HG02884 (cell line): ENCODE measurements at regions not wholly inside any gene's neighbourhood (a gene's known extent, or its start where the extent isn't known, plus 50 kb on each side); places are given as distances from the start of the nearest gene placed in this dataset.
"Not testable (repeated sequence)": the region's sequence is repeated elsewhere in the genome, so short reads cannot be mapped to it uniquely, and the experiment has no call there.

Source experiments
- ATAC-seq: cut with Tn5 transposase; IDR thresholded peaks from one replicate; pipeline ENCODE4 v1.9.1; 2021; ENCODE audit warnings: mild to moderate bottlenecking, moderate library complexity; ENCODE audit not compliant: unreplicated experiment

DNA sequence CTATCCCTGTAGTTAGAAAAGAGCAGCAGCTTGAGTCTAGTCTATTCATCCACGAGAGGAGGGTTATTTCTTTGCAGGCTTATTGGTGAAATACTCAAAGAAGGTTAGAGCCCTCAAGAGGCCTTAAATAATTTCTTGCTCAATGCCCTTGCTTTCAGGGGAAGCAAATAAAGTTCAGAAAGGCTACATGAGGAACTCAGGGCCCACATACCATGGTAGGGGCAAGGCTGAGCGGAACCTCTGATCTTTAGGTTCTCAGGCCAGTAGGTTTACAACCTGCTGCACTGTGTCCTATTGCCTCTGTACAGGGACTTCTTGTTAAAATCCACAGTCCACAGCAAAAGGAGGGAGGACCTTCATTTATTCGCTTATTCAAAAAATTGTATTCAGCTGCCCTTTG lies 101.7 kb downstream of the ADAMTS15 start:
- ATAC-seq = no peak

DNA sequence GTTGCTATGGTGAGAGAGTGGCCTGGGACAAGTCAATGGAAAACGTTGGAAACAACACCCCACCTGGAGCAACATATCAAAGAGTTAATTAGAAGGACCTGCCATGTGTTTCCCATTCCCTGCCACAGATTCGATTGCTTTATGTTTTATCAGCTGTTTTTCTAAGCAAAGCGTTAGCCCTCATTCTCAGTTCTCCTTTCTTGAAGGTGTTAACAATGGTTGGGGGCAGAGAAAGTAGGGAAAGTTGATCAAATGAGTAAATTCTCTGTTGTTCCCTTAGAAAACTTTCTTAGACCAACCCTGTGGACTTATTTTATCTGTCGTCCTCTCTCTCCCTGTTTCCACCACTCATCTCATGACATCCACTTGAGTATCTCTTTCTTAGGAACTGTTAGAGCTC lies 102.5 kb downstream of the ADAMTS15 start:
- ATAC-seq = no peak

DNA sequence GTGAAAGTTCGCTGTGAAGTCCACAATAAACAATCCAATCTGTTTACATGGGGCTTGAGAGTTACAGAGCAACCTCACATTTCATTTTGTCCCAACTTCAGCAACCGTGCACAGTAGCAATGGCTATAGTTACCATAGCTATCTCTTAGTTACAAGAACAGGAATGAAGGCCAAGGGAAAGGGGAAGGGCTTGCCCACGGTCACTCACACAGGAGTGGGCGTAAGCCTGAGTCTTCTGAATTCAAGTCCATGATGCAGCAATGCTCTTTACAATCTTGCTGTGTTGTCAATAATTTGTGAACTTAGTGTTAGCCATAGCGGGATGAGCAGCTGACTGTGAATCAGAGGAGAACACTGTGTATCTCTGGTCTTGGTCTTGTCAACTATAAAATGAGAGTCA lies 102.9 kb downstream of the ADAMTS15 start:
- ATAC-seq = no peak

DNA sequence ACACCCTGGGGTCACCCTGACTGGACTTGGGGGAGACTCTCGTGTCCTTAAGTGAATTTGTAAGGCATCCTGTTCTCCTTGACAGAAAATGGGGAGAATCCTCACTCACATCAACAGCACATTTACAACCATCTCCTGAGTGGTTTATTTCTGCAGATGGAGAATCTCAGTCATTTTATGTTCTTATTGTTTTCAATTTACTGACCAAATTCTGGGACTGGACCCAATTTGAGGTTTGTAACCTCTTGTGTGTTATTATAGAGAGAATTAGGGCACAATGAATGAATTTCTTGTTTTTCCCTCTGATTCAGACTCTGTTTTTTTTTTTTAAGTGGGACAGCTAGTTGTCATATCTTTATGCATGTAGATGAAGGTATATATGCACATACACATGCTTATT lies 104.9 kb downstream of the ADAMTS15 start:
- no peak for ATAC-seq

DNA sequence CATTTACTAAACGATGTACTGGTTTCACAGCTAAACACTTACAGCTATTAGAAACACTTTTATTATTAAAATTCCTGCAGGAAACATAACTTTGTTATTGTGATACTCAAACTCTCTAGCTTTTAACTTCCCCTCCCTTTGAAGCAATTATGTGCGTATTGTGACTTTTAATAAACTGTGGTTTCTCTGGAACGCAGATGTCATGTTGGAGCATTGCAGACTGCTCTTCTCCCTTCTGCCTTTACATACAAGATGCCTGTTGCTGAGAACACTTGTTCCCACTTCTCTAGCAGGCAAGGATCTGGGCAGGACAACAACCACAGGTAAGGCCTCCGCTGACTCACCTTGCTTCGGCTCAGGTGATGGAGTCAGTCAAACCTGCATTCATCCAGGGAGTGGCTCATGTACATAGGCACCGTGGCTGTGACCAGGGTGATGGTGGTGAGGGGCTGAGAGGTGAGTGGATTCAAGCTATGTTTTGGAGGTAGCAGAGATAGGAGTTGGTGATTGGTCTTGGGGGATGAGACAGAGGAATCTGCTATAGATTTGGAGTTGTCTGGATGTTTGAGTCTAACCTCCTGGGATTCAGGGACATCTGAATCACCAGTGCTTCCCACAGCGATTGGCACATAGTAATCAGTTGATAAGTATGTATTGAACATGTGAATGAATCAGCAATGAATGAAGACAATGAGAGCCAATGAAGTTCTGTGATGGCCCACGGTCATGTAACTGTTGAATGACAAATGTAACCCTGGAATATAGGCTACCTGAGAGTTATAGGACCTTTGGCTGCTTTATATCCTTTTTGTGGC lies 106.0 kb downstream of the ADAMTS15 start:
- no peak for ATAC-seq

DNA sequence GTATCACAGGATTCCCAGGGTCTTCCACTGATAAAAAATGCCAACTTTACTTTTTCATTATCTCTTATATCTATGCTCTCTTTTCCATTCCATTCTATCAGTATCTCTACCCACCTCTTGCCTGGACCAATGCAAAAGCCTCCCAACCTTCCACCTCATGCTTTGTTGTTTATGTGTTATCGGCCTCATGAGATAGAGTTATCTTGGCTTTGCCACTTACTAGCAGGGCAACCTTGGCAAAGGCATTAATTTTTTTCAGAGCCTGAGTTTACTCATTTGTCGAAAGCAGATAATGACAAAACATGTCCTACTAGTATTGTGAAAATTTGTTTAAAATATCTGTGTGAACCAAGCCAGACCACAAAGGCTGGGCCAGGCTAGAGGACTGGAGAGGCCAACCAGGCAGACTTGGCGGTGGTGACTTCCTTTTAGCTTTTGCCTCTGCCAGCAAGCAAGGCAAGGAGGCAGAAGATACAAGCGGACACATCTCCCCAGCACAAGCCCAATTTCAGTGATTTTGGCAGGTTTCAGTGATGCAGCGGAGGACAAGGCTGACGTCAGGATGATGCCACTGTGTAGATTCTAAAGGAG lies 106.9 kb downstream of the ADAMTS15 start:
- ATAC-seq = no peak

DNA sequence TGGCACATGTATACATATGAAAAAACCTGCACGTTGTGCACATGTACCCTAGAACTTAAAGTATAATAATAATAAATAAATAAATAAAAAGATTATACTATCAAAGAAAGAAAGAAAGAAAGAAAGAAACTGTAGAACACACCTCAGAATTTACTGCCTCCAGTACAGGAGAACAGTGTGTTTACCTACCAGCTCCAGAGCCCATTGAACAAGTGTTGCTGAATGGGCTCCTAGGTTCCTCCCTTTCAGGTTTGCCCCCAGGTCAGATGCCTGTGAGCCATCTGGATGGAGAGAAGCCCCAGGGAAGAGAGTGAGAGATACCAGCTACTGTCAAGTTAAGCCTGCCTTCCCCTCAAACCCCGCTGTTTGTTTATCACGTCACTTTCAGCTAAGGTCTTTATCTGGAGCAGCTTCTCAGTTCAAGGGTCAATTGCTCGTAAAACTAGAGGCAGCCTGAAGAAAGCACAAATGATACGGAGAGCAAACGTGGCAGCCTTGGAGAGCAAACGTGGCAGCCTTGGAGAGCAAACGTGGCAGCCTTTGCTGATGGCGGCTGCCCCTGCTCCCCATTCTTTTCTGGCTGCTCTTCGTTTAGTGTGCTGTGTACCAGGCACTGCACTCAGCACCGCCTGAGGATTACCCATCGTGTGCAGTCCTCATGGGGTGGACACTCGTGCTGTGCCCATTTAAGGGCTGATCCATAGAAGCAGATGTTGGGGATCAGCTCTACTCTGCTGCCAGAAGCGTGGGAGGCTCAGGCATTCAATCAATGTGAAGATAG lies 111.7 kb downstream of the ADAMTS15 start:
- no peak for ATAC-seq

DNA sequence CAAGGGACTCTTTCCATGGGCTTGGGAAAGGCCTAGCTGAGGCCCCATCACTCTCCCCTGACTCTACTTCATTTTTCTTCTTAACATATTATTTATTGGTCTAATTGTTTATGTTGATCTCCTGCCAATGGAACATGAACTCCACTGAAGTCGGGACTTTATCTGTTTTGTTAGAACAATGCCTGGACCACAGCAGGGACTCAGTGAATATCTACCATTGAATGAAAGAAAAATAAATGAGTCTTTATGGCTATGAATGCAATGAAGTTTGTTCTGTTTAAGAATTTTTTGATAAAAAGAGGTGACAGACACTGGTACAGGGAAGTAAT lies 112.3 kb downstream of the ADAMTS15 start:
- ATAC-seq = no peak

DNA sequence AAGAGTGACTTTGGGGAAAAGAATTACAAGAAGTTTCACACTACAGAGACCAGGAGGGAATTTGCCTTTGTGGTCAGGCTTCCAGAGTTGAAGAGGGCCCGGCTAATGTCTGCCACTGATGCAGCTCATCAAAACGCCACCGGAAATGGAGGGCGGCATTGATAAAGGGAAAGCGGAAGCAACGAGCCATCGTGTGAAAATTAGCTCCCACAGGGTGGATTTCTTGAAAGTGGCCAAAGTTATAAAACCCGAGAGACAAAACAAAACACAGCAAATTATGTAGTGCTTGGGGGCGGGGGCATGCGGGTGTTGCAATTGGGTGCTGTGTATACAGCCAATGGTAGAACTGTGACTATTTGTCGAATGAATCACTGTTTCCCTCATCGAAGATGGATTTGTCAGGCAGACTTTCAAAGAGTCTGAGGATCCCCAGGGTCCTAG lies 113.0 kb downstream of the ADAMTS15 start:
- no peak for ATAC-seq

DNA sequence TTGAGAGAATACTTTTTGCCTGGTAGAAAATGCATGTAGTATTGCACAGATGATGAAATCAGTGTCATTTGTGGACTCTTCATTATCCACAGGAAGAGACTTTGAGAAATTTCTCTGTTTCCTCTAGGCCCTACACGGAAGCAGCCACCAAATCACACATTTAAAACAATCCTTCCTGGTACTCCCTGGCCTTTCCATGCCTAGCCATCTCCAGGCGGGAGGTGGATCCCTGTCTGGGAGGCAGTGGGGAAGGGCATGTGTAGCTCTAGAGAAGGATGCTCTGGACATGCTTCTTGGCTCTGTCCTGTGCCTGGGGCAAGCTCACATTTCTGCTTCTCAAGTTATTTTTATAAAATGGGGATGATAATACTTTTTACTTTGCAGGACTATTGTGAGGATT lies 114.1 kb downstream of the ADAMTS15 start:
- no peak for ATAC-seq

DNA sequence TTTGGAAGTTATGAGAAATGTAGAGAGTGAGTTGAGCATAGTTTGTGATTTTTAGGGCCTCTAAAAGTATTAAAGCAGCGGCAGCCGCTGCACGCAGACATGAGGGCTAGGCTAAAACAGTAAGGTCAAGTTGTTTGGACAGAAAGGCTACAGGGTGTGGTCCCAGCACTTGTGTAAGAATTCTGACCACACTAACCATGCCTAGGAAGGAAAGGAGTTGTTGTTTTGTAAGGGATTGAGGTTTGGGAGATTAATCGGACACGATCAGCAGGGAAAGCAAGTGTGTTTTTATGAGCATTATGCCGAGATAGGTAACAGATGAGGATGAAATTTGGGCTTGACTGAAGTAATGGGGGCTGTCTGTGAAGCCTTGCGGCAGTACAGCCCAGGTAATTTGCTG lies 117.9 kb downstream of the ADAMTS15 start:
- ATAC-seq = not testable (repeated sequence)

DNA sequence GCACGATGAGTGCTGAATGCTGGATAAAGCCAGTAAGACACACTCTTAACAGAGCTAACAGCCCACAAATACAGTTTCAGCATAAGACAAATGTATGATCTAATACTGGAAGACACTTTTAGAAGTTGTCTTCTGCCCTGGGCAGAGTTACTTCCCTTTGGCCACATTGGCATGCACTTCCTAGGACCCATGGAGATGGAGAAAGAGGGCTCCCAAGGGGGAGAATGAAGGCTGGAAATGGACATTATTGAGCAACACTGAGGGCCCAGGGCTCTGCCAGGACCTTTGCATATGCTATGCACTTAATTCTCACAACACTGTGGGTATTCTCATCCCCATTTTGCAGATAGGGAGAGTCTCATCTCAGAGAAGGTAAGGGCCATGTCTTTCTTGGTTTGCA lies 123.1 kb downstream of the ADAMTS15 start:
- ATAC-seq = no peak

DNA sequence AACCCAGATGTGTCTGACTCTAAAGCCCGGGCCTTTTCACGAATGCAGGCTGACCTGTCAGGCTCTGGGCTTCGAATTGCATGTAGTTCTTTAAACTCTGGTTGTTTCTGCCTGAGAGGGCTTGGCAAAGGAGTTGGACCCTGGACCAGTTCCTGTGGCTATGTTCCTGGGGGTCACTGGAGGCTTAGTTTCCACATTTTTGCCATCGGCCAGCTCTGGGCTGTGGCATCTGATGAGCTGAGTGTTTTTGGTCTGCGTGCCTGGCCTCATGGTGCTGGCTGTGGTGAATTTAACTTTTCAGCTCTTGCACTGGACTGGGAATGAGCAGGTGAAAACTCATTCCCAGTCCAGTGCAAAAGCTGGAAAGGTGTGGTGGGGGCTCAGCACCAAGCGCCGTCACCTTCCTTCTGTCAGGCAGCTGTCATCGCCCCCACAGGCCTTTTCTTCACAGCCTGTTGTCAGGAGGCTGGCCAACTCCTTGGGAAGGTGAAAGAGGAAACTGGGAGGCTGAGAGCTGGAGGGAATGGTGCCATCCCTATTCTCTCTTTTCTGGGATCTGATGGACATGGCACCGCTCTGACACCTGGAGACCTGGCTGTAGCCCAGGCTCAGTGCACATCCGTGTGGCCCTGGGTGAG lies 123.6 kb downstream of the ADAMTS15 start:
- no peak for ATAC-seq

DNA sequence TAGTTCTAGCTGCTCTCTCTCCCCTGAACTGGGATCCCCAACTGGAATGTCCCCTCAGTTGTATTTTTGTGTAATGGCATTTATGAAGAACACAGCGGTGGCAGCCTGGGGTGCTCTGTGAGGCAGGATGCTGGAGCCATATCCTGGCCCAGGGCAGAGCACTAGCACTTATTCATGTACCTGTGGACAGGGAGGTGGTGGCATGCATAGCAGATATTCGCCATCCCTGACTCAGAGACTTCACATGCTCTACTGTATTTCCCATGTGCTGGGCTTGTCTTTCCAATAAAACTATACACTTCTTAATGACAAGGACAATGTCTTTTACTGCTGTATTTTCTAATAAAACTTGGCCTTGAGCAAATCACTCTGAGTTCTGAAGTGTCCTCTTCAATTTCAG lies 125.3 kb downstream of the ADAMTS15 start:
- ATAC-seq = no peak

DNA sequence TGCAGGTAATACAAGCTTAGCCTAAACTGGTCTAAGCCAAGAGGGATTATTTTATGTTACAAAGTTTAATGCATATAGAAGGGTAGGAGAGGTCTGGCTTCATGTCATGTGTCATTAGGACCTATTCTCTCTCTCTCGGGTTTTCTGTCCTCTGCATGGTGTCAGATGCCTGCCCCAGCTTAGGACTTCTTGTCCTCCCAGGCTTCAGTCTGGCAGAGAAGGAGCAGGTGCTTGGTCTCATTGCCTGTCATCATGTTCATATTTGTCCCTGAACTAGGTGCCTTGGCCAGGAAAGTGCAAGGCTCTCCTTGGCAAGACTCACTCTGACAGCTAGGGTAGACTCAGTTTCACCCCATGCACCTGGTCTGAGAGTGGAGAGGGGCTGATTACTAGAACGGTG lies 126.3 kb downstream of the ADAMTS15 start:
- no peak for ATAC-seq

DNA sequence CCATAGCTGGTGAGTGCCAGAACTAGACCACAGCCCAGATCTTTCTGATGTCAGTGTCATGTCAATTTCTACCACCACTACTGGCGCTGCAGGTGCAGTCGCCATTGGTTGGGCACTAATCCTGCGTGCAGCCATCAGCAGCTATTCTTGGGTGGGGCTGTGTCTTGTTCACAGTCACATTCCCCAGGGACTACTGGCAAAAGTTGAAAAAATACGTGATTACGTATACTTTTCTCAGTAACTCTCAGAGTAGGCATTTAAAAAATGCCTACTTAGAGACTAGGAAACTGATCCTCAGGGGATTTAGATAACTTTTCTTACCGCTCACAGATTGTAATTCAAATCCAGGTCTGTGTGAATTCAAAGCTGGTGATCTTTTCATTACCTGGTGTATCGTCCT lies 127.7 kb downstream of the ADAMTS15 start:
- no peak for ATAC-seq

DNA sequence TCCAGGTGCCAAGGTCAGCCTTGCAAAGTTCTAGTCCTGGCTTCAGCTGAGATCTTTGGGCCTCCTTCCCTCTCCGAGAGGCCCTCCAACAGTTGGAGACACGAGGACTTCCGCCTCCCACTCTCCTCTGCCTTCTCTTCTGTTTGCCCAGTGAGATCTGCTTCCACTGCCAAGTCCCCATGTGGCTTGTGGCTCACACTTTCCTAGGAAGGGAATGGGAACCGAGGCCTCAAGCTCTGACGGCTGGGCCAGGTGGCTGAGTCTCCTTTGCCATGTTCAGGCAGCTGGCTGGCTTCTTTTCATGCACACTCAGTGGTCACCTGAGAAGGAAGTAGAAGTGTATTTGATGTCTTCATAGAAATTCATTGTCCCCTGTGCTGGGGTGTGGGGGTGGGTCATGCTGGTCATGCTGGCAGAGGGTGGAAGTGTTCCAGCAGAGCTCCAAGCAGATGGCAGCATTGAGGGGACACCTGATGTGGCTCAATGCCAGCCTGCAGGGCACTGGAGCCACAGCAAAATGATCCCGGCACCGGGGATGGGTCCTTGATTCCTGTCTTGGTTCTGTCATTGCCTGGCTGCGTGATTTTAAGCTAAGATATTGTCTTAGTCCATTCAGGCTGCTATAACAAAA lies 130.4 kb downstream of the ADAMTS15 start:
- no peak for ATAC-seq

DNA sequence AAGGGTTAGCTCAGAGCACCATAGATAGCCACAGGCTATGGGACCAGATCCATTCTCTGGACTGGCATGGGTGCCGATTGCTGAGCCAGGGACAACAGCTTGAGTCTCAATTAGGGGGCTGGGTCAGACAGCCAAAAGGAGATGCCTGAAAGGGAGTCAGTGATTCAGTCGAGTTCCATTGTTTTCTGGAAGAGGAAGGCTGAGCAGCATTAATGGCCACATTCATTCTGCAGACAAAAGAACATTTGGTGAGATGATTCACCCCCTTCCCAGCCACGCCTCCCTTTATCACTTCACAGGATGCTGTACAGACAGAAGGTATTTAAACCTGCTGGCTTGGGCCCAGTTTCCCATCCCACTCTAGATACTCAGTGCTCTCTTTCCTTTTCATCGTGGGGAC lies 131.9 kb downstream of the ADAMTS15 start:
- no peak for ATAC-seq

DNA sequence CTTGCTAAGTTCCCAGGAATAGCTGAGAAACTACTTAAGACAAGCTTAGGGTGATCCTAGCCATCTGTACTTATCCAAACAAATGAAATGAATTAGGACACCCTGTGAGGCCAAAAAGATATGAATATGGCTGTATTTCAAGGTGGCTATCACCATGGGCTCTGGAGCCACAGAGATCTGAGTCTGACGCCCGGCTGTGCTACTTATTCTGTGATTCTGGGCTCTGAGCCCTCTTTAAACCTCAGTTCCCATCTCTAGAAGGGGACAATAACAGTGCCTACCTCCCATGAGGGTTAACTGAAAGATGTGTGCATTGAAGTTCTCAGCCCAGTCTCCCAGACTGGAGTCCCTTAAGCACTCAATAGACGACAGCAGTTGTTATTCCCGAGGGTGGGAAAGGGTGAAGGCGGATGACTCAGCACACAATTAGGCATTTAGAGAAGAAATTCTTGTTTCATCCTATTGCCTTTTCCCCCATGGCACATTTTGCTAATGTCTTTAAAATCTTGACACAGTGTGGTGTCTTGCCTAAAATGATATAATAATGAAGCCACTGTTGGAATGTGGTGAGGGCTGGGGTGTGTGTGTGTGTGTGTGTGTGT lies 132.5 kb downstream of the ADAMTS15 start:
- no peak for ATAC-seq

DNA sequence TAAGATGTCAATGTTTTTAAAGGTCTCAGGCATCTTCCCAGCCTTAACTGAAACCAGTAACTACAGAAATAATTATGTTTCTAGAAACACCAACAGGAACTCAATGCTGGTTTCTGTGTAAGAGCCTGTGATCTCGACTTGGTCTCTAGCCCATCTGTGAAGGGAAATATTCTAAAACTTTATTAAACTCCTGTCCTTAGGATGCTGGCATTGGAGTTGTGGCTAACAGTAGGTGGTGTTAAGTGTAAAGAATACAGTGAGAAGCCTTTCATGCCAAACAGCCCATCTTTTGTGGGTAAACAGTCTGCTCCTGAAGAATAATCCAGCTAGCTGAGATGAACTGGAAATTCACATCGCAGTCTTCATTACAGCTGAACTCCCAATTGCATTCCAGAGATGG lies 133.2 kb downstream of the ADAMTS15 start:
- ATAC-seq = no peak

DNA sequence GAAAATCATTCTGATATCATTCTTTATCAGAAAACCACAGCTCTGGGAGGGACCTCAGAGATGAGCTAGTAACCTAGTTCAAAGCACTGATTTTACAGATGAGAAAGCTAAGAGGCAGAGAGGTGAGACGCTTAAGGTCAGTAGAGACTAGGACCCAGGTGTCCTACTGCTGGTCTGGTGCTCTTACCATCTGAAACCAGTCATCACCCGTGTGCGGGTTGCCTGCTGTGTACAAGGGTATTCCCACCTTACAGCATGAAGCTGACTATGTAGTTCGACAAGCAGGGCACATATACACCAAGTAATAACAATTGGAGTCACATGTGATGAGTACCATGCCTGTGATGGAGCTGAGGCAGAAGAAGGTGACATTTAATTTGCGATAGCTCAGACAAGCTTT lies 133.7 kb downstream of the ADAMTS15 start:
- no peak for ATAC-seq
